ENCODE measurements at regions not wholly inside any gene's neighbourhood (a gene's known extent, or its start where the extent isn't known, plus 50 kb on each side); places are given as distances from the start of the nearest gene placed in this dataset.

DNA sequence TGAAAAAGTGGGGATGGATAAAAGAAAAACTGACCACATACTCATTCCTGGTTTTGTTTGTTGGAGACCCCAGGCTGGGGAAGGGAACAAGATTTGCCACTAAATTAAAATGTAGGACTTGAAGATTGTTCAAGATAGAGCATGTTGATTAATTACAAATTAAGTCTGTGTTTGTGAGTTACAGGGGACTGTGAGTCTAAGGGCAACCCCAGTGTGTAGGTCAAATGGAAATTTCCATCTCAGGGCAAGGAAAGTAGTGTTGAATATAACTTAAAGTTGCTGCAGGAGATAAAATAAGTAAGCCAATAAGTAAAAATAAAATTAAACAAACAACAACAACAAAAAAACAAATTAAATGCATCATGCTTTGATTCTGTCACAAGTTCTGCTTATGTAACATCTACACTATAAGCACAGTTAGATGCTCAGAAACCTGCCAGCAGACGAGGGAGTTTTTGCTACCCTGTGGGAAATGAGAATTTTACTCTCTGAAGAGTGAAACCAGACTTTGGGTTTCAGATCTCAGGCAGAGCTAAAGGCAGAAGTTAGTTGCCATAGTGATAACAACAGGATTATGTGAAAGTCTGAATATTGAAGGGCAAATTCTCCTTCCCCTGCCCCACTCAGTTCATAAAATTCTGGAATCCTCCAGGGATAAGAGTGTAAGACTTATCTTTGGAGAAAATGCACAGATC lies 352.3 kb downstream of the GRXCR1 start:
- DNase-seq: no peak

DNA sequence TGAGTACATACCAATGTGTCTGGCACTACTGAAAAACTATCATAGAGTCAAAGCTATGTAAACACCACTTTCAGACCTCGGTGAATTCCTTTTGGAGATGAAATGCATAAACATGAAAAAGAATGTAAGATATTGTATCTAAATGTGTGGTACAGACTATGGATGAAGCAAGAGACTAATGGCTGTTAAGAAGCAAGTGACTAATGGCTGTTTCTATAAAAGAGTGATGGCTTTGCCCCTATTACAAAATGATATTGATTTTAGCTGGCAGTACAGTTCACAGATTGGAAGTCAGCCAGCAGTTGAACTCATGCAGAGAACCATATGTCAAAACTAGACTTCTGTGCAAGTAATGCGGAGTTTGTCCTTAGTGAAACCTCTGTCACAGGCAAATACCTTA lies 359.3 kb downstream of the GRXCR1 start:
- no peak for DNase-seq

DNA sequence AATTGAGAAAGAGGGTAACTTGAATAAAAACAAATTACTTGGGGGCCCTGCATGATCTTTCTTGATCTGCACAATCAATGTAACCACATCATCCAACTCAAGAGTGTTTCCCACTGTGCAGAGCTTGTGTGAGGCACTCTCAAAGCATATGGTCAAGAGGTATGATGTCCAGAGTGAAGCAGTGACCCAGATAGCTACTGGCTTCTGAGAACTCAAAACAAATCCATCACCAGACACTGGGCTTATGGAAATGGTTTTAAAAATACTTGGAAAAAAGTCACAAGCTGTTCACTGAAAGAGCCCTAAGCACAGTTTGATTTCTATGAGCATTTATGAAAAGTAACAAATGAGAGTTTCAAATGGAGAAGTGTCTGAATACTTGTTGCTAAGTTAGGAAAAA lies 361.0 kb downstream of the GRXCR1 start:
- DNase-seq: no peak

DNA sequence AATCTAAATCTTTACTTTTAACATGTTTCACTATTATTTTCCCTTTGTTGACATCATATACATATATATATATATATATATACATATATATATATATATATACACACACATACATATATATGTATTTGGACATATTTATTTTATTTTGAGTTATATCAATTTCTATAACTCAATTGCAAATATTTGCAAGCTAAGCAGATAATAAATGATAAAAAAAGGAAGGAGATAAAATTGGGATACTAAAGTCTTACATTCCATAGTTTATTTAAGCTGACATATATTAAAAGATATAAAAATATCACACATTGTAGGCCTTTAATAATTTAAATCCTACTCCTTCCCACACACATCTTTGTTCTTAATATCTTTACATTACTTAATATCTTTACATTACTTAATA lies 372.2 kb downstream of the GRXCR1 start:
- DNase-seq: no peak

DNA sequence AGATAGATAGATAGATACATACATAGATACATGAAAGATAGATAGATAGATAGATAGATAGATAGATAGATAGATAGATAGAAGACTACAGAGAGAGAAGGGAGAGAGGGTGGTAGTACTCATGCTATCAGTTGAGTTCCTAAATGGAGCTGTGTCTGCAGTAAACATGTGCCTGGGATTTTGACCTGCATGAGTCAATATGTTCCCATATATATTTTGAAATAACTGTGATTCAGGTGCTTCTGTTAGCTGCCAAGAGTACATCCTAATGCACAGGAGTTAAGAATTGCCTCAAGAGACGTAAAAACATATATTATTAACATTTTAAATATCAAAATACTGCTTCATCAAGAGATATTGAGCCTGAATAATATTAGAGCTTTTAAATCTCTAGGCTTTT lies 379.4 kb downstream of the GRXCR1 start:
- DNase-seq: no peak

GRCh38 chr4:43274376-43274775 lies 381.9 kb downstream of the GRXCR1 start:
- DNase-seq: no peak

DNA sequence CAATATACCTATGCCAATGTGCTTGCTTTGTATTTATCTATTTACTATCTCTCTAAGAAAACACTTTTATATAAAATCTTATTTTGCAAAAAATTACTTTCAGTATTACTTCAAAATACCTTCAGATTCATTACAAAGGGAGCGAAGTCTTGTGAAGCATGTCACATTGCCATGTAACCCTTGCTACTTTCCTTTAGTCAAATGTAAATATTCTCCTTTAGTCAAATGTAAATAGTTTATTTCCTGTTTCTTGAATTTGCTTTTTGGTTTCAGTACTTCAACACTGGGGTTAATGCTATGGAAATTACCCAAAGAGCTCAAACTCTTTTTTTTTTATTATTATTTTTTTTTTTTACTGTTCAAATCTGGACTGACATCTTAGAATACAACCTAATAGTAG lies 383.3 kb downstream of the GRXCR1 start:
- no peak for DNase-seq

GRCh38 chr4:43276321-43276720 lies 383.8 kb downstream of the GRXCR1 start:
- DNase-seq: no peak

DNA sequence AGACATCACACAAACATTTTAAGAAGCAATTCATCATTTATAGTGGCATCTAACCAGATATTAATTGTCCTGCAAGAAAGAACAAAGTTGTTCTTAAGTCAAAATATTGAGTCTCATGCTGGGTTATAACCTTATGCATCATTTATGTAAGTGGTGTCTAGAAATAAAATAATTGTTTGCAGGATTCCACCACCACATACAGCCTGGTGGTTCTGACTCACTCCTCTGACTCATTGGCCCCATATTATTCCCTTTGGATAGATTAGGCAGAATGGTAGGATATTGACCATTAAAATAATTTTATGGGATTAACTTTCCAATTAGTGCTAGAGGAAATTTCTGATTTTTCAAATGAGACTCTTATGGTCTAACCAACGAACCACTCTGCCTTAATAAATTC lies 384.5 kb downstream of the GRXCR1 start:
- no peak for DNase-seq

DNA sequence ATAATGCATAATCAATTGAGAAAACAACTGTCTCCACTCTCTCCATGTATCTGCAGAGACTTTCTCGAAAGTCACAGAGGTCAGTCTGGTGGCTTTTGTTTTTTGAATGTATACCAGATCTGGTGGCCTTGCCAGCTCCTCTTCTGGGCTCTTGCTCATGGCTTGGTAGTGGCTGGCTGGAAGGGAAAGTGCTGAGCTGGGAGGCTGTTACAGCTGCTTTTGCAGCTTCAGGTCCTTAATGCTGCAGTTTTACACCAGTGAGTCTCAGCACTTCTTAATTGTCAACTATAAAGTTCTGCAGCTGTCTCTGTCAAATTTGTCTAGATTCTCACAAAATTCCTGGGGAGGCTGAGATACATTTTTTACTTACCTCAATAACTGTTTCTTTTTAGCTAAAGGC lies 390.0 kb downstream of the GRXCR1 start:
- DNase-seq: no peak

- DNase-seq: no peak
Measured at GRCh38 chr4:43286137-43286536, 393.6 kb downstream of the GRXCR1 start.

DNA sequence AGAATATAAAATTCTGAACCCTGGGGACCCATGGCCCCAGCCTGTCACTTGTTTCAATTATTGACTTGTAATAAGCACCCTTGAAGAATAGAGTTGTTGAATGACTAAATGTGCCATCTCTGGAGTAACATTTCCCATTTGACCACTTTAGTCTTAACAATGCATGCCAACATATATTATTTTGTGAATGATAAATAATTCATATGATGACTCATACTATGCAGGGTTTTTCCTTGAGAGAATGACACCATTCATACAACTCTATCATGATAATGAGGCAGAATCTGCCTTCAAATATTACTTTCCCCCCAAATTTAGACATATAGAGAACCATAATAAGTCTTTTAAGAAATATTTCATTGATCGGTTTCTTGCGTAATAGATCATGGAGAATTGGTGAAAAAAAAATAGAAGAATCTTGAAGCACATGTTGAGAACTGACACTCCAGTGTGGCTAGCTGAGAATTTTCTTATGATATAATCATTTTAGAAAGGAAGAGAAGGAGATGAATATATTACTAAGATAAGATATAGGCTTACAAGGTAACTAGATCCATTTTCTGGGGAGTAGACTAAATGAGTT lies 404.5 kb downstream of the GRXCR1 start:
- no peak for DNase-seq

DNA sequence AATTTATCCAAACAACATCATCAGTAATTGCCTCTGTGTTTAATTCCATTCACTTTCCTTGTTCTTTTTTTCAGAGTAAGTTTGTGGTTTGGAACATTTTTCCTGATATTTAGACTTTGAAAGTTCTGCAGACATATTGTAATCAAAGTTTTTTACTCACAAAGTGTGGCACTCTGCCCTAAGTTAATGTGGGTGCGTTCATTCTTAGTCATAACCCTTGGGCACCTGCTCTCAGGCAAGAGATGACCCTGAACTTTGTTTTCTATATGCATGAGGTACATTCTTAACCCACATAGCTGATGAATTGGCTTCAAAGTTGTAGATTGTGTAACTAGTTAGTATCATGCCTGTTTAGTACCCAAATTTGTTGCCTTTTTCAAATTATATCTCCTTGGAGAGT lies 424.3 kb downstream of the GRXCR1 start:
- no peak for DNase-seq

DNA sequence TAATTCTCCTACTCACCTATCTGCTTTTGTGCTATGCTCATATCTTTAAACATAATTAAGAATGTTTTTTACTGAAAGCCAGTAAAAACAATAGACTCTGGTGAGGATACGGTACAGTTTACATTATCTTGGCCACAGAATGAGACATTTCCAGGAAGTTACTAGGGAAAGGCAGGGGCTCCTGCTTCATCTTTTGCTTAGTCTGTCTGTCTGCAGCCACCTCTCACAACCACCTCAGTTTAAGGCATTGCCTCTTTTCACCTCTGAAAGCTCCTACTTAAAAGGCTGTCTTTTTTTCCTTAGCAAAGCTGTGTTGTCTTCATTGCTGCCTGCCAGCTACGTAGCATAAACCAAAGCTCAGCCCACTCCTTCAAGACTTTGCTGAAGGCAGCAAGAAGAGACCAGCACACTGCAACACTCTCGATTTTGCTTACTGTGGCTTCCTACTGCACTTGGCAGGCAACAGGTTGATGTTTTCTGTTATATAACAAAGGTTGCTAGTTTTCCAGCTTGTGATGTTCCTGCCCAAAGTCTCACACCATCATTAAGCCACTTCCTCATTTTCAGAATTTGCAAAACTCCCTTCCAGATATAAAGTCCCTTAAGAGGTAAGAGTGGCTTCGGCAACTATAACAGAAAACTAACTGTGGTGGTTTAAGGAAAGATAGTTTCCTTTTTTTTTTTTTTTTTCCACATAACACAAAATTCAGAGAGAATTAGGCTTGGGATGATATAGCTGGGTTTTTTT lies 432.9 kb downstream of the GRXCR1 start:
- DNase-seq: no peak

DNA sequence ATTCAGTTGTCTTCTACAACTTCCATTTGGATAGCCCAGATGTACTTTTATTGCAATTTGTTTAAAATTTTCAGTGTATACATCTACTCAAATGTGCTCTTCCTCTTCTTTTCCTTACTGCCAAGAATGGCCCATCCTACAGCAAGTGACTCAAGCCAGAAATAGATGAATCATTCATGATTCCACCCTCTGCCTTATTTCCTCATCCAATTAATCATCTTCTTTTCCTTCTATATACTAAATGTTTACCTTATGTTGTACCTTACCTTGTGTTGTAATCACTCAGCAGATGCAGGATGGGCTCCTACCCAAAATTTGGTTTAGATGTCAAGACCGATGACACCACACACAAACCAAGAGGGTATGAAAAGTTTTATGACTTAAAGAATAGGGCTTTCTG lies 437.8 kb downstream of the GRXCR1 start:
- no peak for DNase-seq

DNA sequence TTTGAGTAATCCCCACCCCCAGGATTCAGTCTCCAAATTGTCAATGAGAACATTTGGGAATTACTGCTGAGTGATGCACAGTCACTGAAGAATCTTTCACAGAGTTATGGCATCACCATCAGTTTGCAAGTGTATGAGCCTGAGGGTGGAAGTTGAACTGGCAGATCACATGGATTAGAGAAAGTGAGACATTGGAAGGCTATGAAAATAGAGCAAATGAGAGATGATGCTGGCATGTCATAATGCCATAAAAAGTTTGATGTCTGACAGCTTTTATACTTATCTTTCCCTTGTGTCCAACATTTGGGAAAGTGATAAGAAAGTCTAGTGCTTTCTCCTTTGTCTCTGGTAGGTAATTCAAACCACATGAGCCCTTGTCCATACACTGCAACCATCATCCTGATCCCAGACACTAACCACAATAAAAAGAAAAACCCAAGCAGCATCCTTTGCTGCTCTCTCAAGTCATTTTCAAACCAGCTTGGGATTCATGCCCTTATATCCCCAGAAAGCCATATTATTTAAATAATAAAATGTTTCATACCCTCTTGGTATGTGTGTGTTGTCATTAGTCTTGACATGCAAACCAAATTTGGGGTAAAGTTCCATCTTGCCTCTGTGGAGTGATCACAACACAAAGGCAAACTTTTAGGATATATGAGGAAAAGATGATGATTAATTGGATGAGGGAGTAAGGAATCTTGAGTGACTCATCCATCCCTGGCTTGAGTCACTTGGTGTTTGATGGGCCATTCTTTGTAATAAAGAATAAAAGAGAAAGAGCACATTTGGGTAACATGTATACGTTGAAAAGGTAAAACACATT lies 438.9 kb downstream of the GRXCR1 start:
- no peak for DNase-seq

- DNase-seq: no peak
Measured at GRCh38 chr4:43332052-43332425, 439.5 kb downstream of the GRXCR1 start.

DNA sequence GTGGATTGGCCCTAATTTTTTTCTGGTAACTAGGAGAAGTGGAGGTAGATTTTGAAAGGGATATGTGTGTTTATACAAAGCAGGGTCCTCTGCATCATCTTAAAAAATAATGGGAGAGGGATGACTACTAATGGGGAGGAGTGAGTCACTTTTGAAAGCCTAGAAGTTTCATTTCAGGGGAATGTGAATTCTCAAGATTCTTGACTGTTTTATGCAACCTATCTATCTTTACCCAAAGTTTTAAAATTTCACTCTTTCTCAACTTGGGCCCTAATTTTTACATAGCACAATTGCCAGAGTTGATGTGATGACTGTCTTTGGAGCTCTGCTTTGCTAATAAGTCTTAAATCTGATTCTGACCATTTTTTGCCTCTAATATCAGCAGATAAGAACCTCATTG lies 445.2 kb downstream of the GRXCR1 start:
- no peak for DNase-seq

DNA sequence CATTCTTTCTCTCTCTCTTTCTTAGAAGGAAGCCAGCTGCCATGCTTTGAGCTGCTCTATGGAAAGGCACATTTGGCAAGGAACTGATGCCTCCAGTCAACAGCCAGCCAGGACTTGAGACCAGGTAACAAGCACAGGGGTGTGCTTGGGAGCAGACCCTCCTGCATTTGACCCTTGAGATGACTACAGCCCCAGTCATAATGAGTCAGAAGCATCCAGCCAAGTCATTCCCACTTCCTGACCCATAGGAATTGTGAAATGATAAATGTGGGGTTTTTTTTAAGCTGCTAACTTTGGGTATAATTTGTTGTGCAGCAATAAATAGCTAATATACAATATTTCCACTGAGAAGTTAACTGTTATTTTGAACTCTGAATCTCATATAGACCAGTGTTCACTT lies 446.9 kb downstream of the GRXCR1 start:
- no peak for DNase-seq

- no peak for DNase-seq
Measured at GRCh38 chr4:43341741-43342140, 449.2 kb downstream of the GRXCR1 start.

- DNase-seq: no peak
Measured at GRCh38 chr4:43343298-43343697, 450.8 kb downstream of the GRXCR1 start.

DNA sequence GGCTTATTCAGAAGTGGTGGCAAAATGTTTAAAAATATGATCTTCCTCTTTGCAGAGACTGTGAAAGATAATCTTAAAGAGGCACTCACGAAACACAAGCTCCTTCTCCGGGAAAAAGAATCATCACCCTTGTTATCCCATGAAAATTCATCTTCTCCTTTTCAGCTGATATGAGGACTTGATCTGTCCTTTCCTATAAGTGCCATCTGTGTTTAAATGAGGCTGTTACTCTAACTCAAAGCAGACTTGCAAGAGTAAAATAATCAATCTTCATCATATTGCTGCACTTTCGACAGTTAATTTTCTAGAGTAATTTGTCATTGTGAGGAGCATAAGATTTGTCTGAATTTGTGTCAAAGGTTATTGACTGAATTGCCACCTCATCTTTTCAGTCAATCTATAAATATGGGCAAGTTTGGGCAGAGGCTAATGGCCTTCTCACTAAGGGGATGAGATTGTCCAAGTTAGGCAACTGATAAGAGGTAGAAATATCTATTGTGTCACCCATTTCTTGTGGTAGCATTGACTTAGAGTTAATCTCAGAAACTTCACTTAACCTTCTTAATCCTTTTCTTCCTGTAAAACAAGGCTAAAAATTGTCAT lies 452.9 kb downstream of the GRXCR1 start:
- no peak for DNase-seq

DNA sequence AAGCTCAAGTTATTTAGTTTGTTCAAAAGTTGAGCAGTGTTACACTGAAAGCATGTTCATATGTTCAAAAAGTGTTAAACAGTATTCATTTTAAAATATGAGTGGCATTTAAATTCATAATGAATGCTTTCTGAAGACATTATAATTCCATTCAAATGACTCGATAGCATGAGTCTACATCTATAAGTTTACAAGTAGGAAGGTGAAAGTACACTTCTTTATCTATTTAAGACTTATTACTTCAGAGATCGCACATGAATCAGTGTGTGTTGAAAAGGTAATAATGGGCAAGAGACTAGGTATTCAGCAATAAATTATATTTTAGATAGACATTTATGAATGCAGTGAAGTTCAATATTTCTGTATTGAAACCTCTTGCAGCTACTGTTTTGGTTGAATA lies 456.1 kb downstream of the GRXCR1 start:
- DNase-seq: no peak
